ENCODE measurements at regions not wholly inside any gene's neighbourhood (a gene's known extent, or its start where the extent isn't known, plus 50 kb on each side); places are given as distances from the start of the nearest gene placed in this dataset.

GRCh38 chr3:147200545-147200944 is 205.8 kb downstream of the ZIC4 start:
- no peak for DNase-seq
- H3K27me3 ChIP-seq, result no peaks in the 10 kb centered on the region
- no peaks in the 10 kb centered on the region for H3K9me3 ChIP-seq
- 63 to 66% methylated on average over 4 of the region's 4 CpGs for WGBS, 2 donors
- H3K36me3 ChIP-seq, result no peaks in the 10 kb centered on the region
- TF ChIP-seq POLR2A (IDR thresholded peaks at IDR 0.05), result no peak
- no peak for TF ChIP-seq CTCF (IDR thresholded peaks at IDR 0.05)
- no peak overlapping the region for H3K4me3 ChIP-seq (replicated peaks in 1 of 3)
- no peak overlapping the region for H3K27ac ChIP-seq
- intact Hi-C loops (cut with DNase I), result no loop called here
- no peaks in the 10 kb centered on the region for H3K4me1 ChIP-seq

DNA sequence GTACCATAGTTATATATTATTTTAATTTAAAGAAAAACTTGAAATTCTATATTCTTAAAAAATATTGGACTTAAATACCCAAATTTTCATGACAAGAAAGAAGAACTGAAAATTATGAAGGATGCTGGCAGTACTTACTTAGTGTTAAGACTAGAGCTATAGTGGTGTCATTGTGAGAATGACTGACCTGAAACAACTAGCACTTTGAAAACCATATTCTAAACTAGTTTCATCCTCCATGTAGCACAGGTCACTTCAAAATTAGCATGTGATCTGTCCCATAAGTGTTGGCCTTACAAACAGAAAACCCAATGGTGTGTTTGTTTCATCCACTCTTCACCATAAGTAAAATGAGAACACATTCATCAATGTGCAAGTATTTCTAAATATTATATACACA is 208.6 kb downstream of the ZIC4 start:
- no peaks in the 10 kb centered on the region for H3K27me3 ChIP-seq
- intact Hi-C loops (cut with DNase I), result no loop called here
- no peak for TF ChIP-seq CTCF (IDR thresholded peaks at IDR 0.05)
- TF ChIP-seq POLR2A (IDR thresholded peaks at IDR 0.05), result no peak

GRCh38 chr3:147195887-147196286 is 210.5 kb downstream of the ZIC4 start:
- TF ChIP-seq POLR2A (IDR thresholded peaks at IDR 0.05), result no peak
- no peak for TF ChIP-seq CTCF (IDR thresholded peaks at IDR 0.05)
- H3K4me1 ChIP-seq, result no peaks in the 10 kb centered on the region
- no peak overlapping the region for H3K4me3 ChIP-seq (replicated peaks in 1 of 3)
- no peak for DNase-seq
- intact Hi-C loops (cut with DNase I), result no loop called here
- no peaks in the 10 kb centered on the region for H3K36me3 ChIP-seq
- no peaks in the 10 kb centered on the region for H3K27me3 ChIP-seq
- H3K27ac ChIP-seq, result no peak overlapping the region
- no peaks in the 10 kb centered on the region for H3K9me3 ChIP-seq

More for the DNA sequence above, 208.6 kb downstream of the ZIC4 start:
- no peak for DNase-seq
- Histone ChIP-seq H3K36me3 (no peaks in the 10 kb centered on the region), H3K4me1 (no peaks in the 10 kb centered on the region), H3K9me3 (no peaks in the 10 kb centered on the region), H3K27ac (no peak overlapping the region), H3K4me3 (replicated peaks in 1 of 3) (no peak overlapping the region)

DNA sequence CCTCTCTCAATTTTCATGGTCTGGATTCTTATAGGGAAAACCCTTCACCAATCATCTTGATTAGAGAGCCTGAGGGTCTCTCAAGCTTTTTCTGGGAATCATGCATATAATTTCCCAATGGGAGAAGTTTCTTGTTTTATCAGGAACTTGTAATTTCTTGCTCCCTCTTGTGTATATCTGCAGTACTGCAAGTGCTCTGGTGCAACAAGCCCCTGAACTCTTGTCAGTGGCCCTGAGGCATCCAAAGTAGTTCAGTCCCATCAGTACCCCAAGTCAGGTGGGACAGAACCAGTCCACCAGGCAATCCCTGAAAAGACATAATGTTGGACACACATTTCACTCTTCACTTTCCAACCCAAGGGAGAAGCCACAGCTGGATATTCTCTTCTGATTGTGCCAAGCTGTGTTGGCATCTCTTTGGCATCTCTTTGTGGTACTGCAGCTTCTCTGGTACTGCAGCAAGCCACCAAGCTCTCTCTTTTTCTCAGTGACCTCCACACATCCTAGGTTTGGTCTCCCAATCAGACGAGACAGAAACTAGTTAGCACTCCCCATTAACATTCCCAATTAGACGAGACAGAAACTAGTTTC is 214.5 kb downstream of the ZIC4 start:
- peak in 1 of 2 donors; percentile 1 for DNase-seq
- Histone ChIP-seq H3K4me1 (no peaks in the 10 kb centered on the region), H3K9me3 (no peaks in the 10 kb centered on the region), H3K36me3 (no peaks in the 10 kb centered on the region), H3K27ac (no peak overlapping the region), H3K27me3 (no peaks in the 10 kb centered on the region), H3K4me3 (replicated peaks in 1 of 3) (no peak overlapping the region)
- intact Hi-C loops (cut with DNase I), result no loop called here
- TF ChIP-seq POLR2A (IDR thresholded peaks at IDR 0.05) (no peak), CTCF (IDR thresholded peaks at IDR 0.05) (peak in 3 of 6 experiments; percentile 18 to 47 (median 39))
- 64 to 71% methylated on average over 2 of the region's 2 CpGs for WGBS, 2 donors

DNA sequence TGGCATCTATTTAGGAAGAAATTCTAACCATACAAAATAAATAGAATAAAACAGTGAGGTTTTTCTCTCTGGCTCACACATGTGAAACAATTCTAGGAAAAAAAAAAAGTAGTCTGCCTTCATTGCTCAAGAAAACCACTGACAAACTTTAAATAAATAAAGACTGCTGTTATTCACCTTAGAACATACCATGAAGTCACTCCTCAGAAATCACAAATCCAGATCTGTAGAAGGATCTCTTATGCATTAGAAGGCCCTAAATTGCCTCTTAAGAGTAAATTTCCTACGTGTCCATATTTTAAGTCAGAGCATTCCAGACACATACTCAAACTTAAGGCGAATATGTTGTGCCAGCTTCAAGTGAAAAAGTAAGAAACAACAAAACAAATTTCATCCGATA is 217.3 kb downstream of the ZIC4 start:
- WGBS, 2 donors, result 32 to 37% methylated on average over 3 of the region's 3 CpGs

More for the DNA sequence above, 217.3 kb downstream of the ZIC4 start:
- Histone ChIP-seq H3K27ac (no peak overlapping the region), H3K4me3 (replicated peaks in 1 of 3) (no peak overlapping the region), H3K27me3 (no peaks in the 10 kb centered on the region), H3K9me3 (no peaks in the 10 kb centered on the region), H3K4me1 (no peaks in the 10 kb centered on the region), H3K36me3 (no peaks in the 10 kb centered on the region)
- intact Hi-C loops (cut with DNase I), result no loop called here
- TF ChIP-seq CTCF (IDR thresholded peaks at IDR 0.05) (no peak), POLR2A (IDR thresholded peaks at IDR 0.05) (no peak)
- no peak for DNase-seq

All from thyroid gland (tissue), 4 donors.